WTC11 (cell line): ENCODE measurements at regions not wholly inside any gene's neighbourhood (a gene's known extent, or its start where the extent isn't known, plus 50 kb on each side); places are given as distances from the start of the nearest gene placed in this dataset.

Source experiments
- ATAC-seq: fragments of 200-7000 bp; cut with Tn5 transposase; 2 replicates; pipeline ENCODE4 v1.10.0; 2021; ENCODE audit warnings: mild to moderate bottlenecking, moderate library complexity
- CTCF ChIA-PET: fragments of 300-600 bp; sonication (Branson Sonifier 250); formaldehyde crosslinking; loops from one replicate; lab custom pipeline; 2021; ENCODE audit warnings: antibody characterized with exemption; lab: Charles Lee
- POLR2A ChIA-PET: fragments of 350-600 bp; sonication (Branson Sonifier 250); formaldehyde crosslinking; loops from one replicate; lab custom pipeline; 2021; ENCODE audit warnings: antibody characterized with exemption; lab: Charles Lee
- DNase-seq: peaks from one replicate; pipeline ENCODE4 v3.0.0; 2021; ENCODE audit warnings: low spot score
- H3K27ac Mint-ChIP-seq: 2 replicates; pipeline ENCODE4 v1.8.0; 2021; ENCODE audit warnings: mixed read lengths
- H3K27me3 Mint-ChIP-seq: 2 replicates; pipeline ENCODE4 v1.8.0; 2021; ENCODE audit warnings: low read depth, mild to moderate bottlenecking, moderate library complexity, mixed read lengths
- H3K36me3 Mint-ChIP-seq: 2 replicates; pipeline ENCODE4 v1.8.0; 2021; ENCODE audit warnings: mixed read lengths
- H3K4me1 Mint-ChIP-seq: 2 replicates; pipeline ENCODE4 v1.8.0; 2022; ENCODE audit warnings: mixed read lengths
- H3K4me3 Mint-ChIP-seq: 2 replicates; pipeline ENCODE4 v1.8.0; 2021; ENCODE audit warnings: mild to moderate bottlenecking, moderate library complexity, mixed read lengths
- H3K9me3 Mint-ChIP-seq: 2 replicates; pipeline ENCODE4 v1.8.0; 2021; ENCODE audit warnings: mixed read lengths
- ARID4B ChIP-seq: sonication (generic); formaldehyde crosslinking; IDR thresholded peaks from 2 replicates; pipeline ENCODE4 v1.8.0; 2023; ENCODE audit warnings: missing genetic modification reagents, mild to moderate bottlenecking, borderline replicate concordance
- ATF2 ChIP-seq: sonication (generic); formaldehyde crosslinking; IDR thresholded peaks from 2 replicates; pipeline ENCODE4 v1.8.1; 2022; ENCODE audit warnings: low read depth, missing genetic modification reagents, borderline replicate concordance
- ATF3 ChIP-seq: sonication (generic); formaldehyde crosslinking; conservative IDR thresholded peaks from 2 replicates; pipeline ENCODE4 v1.8.1; 2022; ENCODE audit warnings: mild to moderate bottlenecking, missing genetic modification reagents
- CDX4 ChIP-seq: fragments of 250-450 bp; sonication (Bioruptor Pico); IDR thresholded peaks from 2 replicates; pipeline ENCODE4 v1.9.0; 2021; ENCODE audit warnings: moderate library complexity, mild to moderate bottlenecking, inconsistent platforms, borderline replicate concordance
- CTCF ChIP-seq: fragments of 200-600 bp; IDR thresholded peaks from 2 replicates; pipeline ENCODE4 v1.8.0; 2022; ENCODE audit warnings: antibody characterized with exemption
- FOXJ3 ChIP-seq: sonication (generic); formaldehyde crosslinking; IDR thresholded peaks from 2 replicates; pipeline ENCODE4 v1.9.0; 2021; ENCODE audit warnings: missing genetic modification reagents, mild to moderate bottlenecking, borderline replicate concordance
- FOXK1 ChIP-seq: sonication (generic); formaldehyde crosslinking; IDR thresholded peaks from 2 replicates; pipeline ENCODE4 v1.8.0; 2022; ENCODE audit warnings: mild to moderate bottlenecking, moderate library complexity, missing genetic modification reagents
- FOXP4 ChIP-seq: sonication (generic); formaldehyde crosslinking; IDR thresholded peaks from 2 replicates; pipeline ENCODE4 v1.8.0; 2022; ENCODE audit warnings: mild to moderate bottlenecking, missing genetic modification reagents
- IRF1 ChIP-seq: sonication (generic); formaldehyde crosslinking; IDR thresholded peaks from 2 replicates; pipeline ENCODE4 v1.8.0; 2023; ENCODE audit warnings: missing genetic modification reagents
- IRF2 ChIP-seq: sonication (generic); formaldehyde crosslinking; IDR thresholded peaks from 2 replicates; pipeline ENCODE4 v1.8.0; 2022; ENCODE audit warnings: low read depth, missing genetic modification reagents, borderline replicate concordance
- JUN ChIP-seq: sonication (generic); formaldehyde crosslinking; IDR thresholded peaks from 2 replicates; pipeline ENCODE4 v1.8.0; 2023; ENCODE audit warnings: mild to moderate bottlenecking, missing genetic modification reagents
- KAT7 ChIP-seq: sonication (generic); formaldehyde crosslinking; IDR thresholded peaks from 2 replicates; pipeline ENCODE4 v1.8.1; 2023; ENCODE audit warnings: missing genetic modification reagents, mild to moderate bottlenecking, borderline replicate concordance
- NFATC4 ChIP-seq: fragments of 250-450 bp; sonication (Bioruptor Pico); IDR thresholded peaks from 2 replicates; pipeline ENCODE4 v1.9.0; 2021; ENCODE audit warnings: mild to moderate bottlenecking
- OVOL2 ChIP-seq: fragments of 250-450 bp; sonication (Bioruptor Pico); IDR thresholded peaks from 2 replicates; pipeline ENCODE4 v1.9.0; 2021; ENCODE audit warnings: mild to moderate bottlenecking, borderline replicate concordance
- SMAD3 ChIP-seq: sonication (generic); formaldehyde crosslinking; IDR thresholded peaks from 2 replicates; pipeline ENCODE4 v1.8.0; 2022; ENCODE audit warnings: missing genetic modification reagents, mild to moderate bottlenecking, borderline replicate concordance
- TEAD4 ChIP-seq: sonication (generic); formaldehyde crosslinking; IDR thresholded peaks from 2 replicates; pipeline ENCODE4 v1.8.0; 2022; ENCODE audit warnings: mild to moderate bottlenecking, missing genetic modification reagents
- ZNF138 ChIP-seq: sonication (generic); formaldehyde crosslinking; conservative IDR thresholded peaks from 2 replicates; pipeline ENCODE4 v1.8.1; 2022; ENCODE audit warnings: mild to moderate bottlenecking, moderate library complexity, missing genetic modification reagents
- ZNF416 ChIP-seq: fragments of 250-450 bp; sonication (Bioruptor Pico); IDR thresholded peaks from 2 replicates; pipeline ENCODE4 v1.9.0; 2021; ENCODE audit warnings: mild to moderate bottlenecking, inconsistent platforms
- ZSCAN18 ChIP-seq: fragments of 250-450 bp; sonication (Bioruptor Pico); IDR thresholded peaks from 2 replicates; pipeline ENCODE4 v2.1.2; 2022; ENCODE audit warnings: mild to moderate bottlenecking, moderate library complexity

GRCh38 chr5:74031536-74031935 is 405.5 kb downstream of the ARHGEF28 start:
- ChIA-PET CTCF (no interaction called here), POLR2A (no interaction called here)
- Mint-ChIP-seq H3K4me1 (peaks cover 7% of the 10 kb centered on the region), H3K9me3 (no peaks in the 10 kb centered on the region), H3K27ac (no peak overlapping the region), H3K36me3 (no peaks in the 10 kb centered on the region), H3K4me3 (no peak overlapping the region), H3K27me3 (no peaks in the 10 kb centered on the region)
- no peak for ATAC-seq
- no peak for TF ChIP-seq CDX4 (CRISPR knock-in tag)
- TF ChIP-seq ATF3 (CRISPR knock-in tag): no peak
- TF ChIP-seq FOXJ3 (CRISPR knock-in tag): no peak
- no peak for TF ChIP-seq NFATC4
- no peak for TF ChIP-seq IRF1 (CRISPR knock-in tag)
- TF ChIP-seq SMAD3 (CRISPR knock-in tag): no peak
- no peak for TF ChIP-seq ZNF416 (CRISPR knock-in tag)
- no peak for TF ChIP-seq CTCF
- no peak for TF ChIP-seq JUN
- no peak for TF ChIP-seq OVOL2 (CRISPR knock-in tag)
- no peak for TF ChIP-seq ZNF138 (CRISPR knock-in tag)
- no peak for TF ChIP-seq FOXP4
- TF ChIP-seq ARID4B (CRISPR knock-in tag): no peak
- TF ChIP-seq IRF2 (CRISPR knock-in tag): no peak
- TF ChIP-seq FOXK1: no peak
- TF ChIP-seq ATF2 (CRISPR knock-in tag): no peak
- no peak for TF ChIP-seq ZSCAN18
- no peak for TF ChIP-seq KAT7 (CRISPR knock-in tag)
- TF ChIP-seq TEAD4: no peak
- DNase-seq: no peak
